IPS-11a (cell line): ENCODE measurements at regions not wholly inside any gene's neighbourhood (a gene's known extent, or its start where the extent isn't known, plus 50 kb on each side); places are given as distances from the start of the nearest gene placed in this dataset.

Source experiments
- H3K4me3 ChIP-seq: one replicate; pipeline ENCODE4 v1.5.1; 2013; ENCODE audit warnings: low read depth, low read length, control low read depth

- H3K4me3 ChIP-seq, result no peak overlapping the region
These were observed 169.4 kb upstream of the ESRRG start for GRCh38 chr1:216892581-216893160.

DNA sequence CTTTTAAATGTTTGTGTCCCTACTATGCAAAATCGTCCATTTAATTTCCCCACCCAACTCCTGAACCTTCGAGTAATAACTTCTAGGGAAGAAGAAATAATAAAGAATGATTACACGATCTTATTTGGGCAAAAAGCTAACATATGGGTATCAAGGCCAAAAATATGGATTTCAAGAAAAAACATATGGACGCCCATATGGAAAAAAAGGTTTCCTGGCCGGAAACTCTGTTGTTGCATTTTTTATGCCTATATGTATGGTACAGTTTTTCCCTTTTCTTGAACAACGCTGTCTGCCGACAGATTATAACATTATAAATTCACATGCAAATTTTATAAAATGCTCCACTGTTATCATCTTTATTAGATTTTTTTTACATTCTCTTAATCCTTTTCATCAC lies 167.6 kb upstream of the ESRRG start:
- no peak overlapping the region for H3K4me3 ChIP-seq

- H3K4me3 ChIP-seq, result no peak overlapping the region
These were observed 165.5 kb upstream of the ESRRG start for GRCh38 chr1:216888731-216889130.

DNA sequence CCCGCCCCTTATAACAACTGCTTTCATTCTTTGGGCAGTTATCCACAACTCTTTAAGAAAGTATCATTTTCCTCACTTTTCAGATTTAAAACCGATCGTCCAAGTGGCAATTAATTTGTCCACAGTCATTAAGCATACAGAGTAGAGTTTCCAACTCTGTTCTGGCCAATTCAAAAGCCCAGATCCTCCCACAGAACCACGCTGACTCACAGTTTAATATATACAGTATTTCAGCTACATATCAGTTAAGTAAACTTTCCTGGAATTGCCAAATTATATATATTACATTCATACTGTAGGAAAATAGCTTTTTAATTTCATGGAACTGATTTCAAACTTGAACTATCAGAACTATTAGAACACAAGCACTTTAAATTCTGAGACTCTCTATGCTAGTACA lies 163.8 kb upstream of the ESRRG start:
- no peak overlapping the region for H3K4me3 ChIP-seq

DNA sequence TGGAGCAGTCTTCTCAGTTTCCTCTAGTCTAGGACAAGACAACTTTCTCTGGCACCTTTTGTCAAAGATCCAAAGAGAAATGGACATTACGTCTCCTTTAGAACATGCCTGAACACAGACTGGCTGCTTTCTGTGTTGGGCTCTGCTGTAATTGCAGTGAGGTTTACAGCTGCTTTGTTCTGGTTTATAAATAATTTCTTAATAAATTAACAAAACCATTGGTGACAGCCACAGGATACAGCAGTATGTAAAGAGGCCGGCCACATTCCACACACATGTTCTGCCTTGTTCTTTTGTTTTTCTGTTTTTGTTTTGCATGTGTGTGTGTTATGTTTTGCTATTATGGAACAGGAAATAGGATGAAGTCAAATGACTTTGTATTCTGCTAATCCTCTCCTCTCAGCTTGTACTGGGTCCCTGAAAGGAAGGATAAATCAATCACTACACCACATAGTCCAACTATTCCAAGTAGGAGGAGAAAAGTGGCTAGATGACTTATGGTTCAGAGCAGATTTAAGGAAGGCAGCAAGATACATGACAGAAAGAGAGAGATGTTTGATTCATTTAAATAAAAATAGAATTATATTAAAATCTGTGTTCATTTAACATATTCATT lies 161.5 kb upstream of the ESRRG start:
- no peak overlapping the region for H3K4me3 ChIP-seq

GRCh38 chr1:216883518-216883917 lies 160.3 kb upstream of the ESRRG start:
- no peak overlapping the region for H3K4me3 ChIP-seq

DNA sequence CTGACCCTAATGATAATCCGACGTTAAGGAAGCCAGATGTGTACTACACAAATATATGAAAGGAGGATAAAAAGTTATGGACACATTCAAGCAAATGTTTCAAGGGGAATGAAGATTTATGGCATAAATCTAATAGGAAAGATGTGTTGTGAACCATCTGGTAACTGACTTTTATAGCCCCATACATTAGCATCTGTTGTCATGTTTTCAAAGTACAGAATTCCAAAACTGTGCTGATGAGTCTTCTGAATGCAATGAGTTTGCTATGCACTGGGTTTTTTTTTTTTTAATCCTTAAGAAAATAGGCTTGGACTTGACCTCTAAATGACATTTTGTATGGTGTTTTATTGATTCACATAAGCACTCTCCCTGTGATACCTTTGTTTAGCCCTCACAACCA lies 158.5 kb upstream of the ESRRG start:
- no peak overlapping the region for H3K4me3 ChIP-seq

- no peak overlapping the region for H3K4me3 ChIP-seq
These were observed 143.5 kb upstream of the ESRRG start for GRCh38 chr1:216866714-216867113.

GRCh38 chr1:216855810-216856209 lies 132.6 kb upstream of the ESRRG start:
- H3K4me3 ChIP-seq, result no peak overlapping the region

DNA sequence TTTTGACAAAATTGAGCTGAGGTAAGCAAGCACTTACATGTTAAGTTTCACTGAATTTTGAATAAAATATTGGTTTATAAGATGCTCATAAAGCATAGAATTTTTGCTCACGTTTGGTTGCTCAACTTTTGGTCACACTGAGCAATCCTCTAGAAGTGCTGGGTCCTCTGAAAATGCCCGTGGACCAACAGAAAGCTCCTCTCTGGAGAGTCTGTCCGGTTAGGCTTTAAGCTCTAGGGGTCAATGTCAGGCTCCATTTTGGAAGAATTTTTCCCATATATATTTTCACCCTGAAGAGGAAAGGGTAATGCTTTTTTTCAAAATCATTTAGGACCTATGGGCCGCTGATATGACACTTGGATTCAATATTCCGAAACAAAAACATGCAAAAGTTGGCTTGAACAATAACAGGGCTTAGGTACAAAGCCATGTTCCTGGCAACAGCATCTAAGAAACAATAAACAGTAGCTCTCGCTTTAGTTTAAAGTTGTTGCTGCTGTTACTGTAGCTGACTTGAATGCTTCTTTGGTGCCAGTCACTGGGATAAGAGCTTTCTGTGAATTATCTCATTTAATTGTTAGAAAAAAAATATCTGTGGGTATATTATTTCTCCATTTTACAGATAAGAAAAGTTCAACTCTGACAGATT lies 131.7 kb upstream of the ESRRG start:
- no peak overlapping the region for H3K4me3 ChIP-seq

DNA sequence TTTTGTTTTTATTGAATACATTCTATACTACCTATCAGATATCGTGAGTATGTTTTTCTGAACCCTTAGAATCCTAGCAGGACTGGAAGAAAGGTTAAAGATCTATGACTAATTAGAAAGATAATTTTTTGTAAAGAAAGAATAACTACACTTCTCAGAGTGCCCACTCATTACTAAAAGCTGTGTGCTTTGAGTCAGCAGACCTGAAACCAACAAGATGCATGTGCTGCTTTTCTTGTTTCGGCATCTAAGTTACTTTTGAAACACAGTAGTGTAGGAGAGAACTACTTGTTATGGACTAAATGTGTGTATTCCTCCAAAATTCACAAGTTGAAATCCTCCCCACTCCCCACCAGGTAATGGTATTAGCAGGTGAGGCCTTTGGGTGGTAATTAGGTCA lies 127.8 kb upstream of the ESRRG start:
- no peak overlapping the region for H3K4me3 ChIP-seq

DNA sequence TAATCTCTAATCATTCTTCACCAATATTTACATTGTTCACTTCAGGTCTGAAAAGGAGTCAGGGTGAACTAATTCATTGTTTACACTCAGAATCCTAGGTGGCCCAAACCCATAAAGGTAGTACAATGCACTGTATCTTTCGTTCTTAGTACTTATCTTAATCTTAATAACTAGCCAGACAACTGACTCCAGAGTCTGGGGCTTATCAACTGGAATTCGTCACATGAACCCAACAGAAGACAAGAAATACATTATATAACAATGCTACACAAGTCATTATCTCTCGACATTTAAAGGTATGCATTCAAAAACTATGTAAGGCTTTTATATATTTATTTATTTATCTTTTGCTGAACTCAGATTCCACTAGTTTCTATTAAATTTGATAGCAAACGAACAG lies 125.9 kb upstream of the ESRRG start:
- H3K4me3 ChIP-seq, result no peak overlapping the region

GRCh38 chr1:216847397-216848036 lies 124.3 kb upstream of the ESRRG start:
- H3K4me3 ChIP-seq, result no peak overlapping the region

GRCh38 chr1:216846339-216846738 lies 123.1 kb upstream of the ESRRG start:
- no peak overlapping the region for H3K4me3 ChIP-seq

GRCh38 chr1:216843409-216843808 lies 120.2 kb upstream of the ESRRG start:
- no peak overlapping the region for H3K4me3 ChIP-seq

DNA sequence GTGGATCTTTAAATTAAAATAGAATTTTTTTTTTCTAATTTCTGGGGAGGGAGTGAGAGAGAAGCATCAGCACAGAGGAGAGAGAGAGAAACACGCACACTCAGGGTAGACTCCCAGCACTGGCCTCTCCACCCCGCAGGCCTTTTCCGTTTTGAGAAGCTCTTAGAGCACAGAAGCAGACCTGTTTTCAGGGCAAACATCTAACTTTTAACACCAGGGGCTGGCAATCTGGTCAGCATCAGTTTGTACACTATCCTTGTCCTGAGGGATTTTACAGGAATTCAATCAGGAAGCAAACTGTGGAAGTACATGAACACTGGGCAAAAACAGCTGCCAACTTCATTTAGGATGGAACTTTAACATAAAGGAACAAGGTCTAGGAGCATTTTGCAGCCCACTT lies 117.9 kb upstream of the ESRRG start:
- H3K4me3 ChIP-seq, result no peak overlapping the region

DNA sequence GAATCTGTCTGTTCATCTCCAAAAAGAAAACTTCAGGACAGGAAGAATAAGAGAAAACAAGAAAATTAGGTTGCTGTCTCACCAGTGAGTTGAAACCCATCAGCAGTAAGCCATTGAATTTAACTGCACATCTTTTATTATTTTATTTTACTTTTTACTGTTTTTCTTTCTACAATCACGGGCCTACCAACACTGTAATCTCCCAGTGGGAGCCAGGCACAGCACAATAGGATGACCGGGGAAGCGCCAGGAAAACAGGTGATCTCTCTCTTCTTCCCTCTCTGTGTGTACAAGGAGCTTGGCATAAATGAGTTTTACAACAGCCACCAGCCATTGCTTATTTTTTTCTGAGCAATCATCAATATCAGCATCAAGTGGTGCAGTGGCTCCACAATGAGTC lies 113.1 kb upstream of the ESRRG start:
- no peak overlapping the region for H3K4me3 ChIP-seq

GRCh38 chr1:216833509-216833908 lies 110.3 kb upstream of the ESRRG start:
- H3K4me3 ChIP-seq, result no peak overlapping the region

DNA sequence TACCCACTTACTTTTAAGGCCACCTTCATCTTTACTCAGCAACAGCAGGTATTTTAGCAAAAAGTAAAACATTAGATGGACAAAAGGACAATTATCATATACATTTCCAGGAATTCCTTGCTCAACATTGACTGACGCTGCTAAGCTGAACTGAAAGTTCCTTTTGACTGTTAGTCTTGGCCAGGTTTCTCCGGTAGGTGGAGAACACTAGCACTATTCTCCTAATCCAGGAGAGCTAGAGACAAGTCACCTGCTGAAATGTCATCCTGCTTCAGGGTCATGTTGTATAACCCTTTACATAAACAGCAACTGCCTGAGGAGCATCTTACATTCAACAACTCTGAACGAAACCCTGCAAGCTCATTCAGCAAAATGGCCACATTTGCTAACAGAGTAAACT lies 109.0 kb upstream of the ESRRG start:
- H3K4me3 ChIP-seq, result no peak overlapping the region

DNA sequence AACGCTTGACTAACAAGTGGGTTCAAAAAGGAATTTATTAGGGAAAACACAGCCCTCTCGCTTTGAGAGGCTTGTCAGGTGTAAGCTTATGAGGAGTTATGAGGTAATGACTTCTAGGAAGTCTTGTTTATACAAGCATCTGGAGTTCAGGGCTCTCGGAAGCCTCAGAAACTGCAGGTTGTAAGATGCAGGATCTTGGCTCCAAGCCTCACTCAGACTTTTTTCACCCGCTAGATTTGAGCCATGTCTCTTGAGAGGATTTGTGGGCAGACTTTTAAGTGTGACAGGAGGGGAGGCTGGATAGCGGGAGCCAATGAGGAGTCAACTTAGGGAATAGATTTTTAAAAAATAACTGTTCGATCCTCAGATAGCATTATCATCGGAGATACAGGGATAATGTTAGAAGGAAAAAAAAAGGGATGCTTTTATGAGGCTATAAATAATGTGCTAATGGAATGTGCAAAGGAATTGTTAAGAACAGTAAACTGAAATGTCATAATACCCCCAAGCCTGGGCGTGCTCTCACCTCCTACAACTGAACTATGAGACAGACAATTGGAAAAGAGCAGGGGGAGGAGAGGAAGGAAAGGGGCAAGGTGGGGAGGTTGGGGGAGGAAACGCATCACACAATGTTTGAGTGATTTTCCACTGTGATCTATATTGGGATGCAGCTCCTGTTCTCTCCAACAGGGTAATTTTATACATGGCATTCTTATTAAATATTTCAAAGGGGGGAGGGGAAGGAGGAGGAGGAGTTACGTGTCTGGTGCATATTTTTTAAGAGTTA lies 107.4 kb upstream of the ESRRG start:
- no peak overlapping the region for H3K4me3 ChIP-seq

GRCh38 chr1:216827251-216827650 lies 104.0 kb upstream of the ESRRG start:
- no peak overlapping the region for H3K4me3 ChIP-seq
